BLaER1 treated with 17β-estradiol and CSF1 and Interleukin-3, amounts not matched to agents 10 nM and 100 nM (cell line): ENCODE measurements at regions not wholly inside any gene's neighbourhood (a gene's known extent, or its start where the extent isn't known, plus 50 kb on each side); places are given as distances from the start of the nearest gene placed in this dataset.

Source experiments
- H3K27ac ChIP-seq, 11 experiments: shearing (Covaris generic); formaldehyde crosslinking; 2 replicates each; pipeline ENCODE4 v1.8.1; 2022
- H3K27me3 ChIP-seq, 11 experiments: shearing (Covaris generic); formaldehyde crosslinking; 2 replicates each; pipeline ENCODE4 v1.8.1; 2022
- H3K36me3 ChIP-seq, 11 experiments: shearing (Covaris generic); formaldehyde crosslinking; 2 replicates each; pipeline ENCODE4 v1.8.1; 2022
- H3K4me1 ChIP-seq, 10 experiments: shearing (Covaris generic); formaldehyde crosslinking; 2 replicates each; pipeline ENCODE4 v1.8.1; 2022
- H3K4me2 ChIP-seq, 11 experiments: shearing (Covaris generic); formaldehyde crosslinking; 2 replicates each; pipeline ENCODE4 v1.8.1; 2022
- H3K4me3 ChIP-seq, 10 experiments: shearing (Covaris generic); formaldehyde crosslinking; 2 replicates each; pipeline ENCODE4 v1.8.1; 2022
- H3K9ac ChIP-seq, 11 experiments: shearing (Covaris generic); formaldehyde crosslinking; 2 replicates each; pipeline ENCODE4 v1.8.1; 2022
- H3K9me3 ChIP-seq, 11 experiments: shearing (Covaris generic); formaldehyde crosslinking; replicated peaks in 1 of 11; 2 replicates each; pipeline ENCODE4 v1.8.1; 2022
- H4K20me1 ChIP-seq, 11 experiments: shearing (Covaris generic); formaldehyde crosslinking; 2 replicates each; pipeline ENCODE4 v1.8.1; 2022
- Cebpa-rat ChIP-seq, 11 experiments: shearing (Covaris generic); IDR thresholded peaks; 2 replicates each; pipeline ENCODE4 v1.8.1; 2022

DNA sequence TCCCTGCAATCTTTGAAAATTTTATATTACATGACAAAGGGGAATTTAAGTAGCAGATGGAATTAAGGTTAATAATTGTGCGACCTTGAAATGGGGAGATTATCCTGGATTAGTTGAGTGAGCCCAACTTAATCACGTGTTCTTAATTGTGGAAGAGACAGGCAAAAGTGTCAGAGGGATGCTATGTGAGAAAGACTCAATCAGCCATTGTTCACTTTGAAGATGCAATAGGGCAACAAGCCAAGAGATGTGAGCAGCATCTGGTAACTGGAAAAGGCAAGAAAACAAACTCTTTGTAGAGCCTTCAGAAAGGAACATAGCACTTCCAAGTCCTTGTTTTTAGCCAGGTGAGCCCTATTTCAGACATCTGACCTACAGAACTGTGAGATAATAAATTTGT lies 247.7 kb downstream of the SLITRK1 start:
- TF ChIP-seq Cebpa-rat (IDR thresholded peaks at IDR 0.05): no peak
- Histone ChIP-seq H3K27ac (no peak overlapping the region), H3K4me1 (no peaks in the 10 kb centered on the region)

DNA sequence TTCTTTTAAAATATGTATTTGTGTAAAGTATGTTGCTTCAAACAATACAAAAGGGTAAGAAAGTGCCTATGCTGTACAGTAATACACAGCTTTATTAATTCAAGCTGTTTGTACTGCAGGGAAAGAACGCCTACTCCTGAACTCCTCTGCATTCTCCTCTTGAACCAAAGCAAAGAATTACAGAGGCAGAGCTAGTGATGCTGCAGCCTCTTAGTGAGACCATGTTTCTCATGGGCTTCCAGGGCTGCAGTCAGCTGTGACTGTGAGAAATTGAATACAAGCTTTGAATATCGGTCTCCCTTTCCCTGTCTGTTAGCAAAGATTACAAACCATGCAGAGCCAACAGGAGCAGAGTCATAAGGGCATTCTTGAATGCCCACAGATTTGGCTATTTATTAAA lies 248.5 kb downstream of the SLITRK1 start:
- no peak overlapping the region for H3K27ac ChIP-seq
- H3K4me3 ChIP-seq: no peak overlapping the region
- H3K9ac ChIP-seq: no peak overlapping the region
- no peak for TF ChIP-seq Cebpa-rat (IDR thresholded peaks at IDR 0.05)
- no peaks in the 10 kb centered on the region for H3K4me1 ChIP-seq
- no peaks in the 10 kb centered on the region; a peak in 1 of 22 replicates for H3K9me3 ChIP-seq
- no peaks in the 10 kb centered on the region for H4K20me1 ChIP-seq
- H3K27me3 ChIP-seq: no peaks in the 10 kb centered on the region
- H3K36me3 ChIP-seq: no peaks in the 10 kb centered on the region
- no peak overlapping the region for H3K4me2 ChIP-seq

More for the DNA sequence above, 247.7 kb downstream of the SLITRK1 start:
- no peaks in the 10 kb centered on the region for H3K27me3 ChIP-seq
- H3K4me2 ChIP-seq: no peak overlapping the region
- no peaks in the 10 kb centered on the region for H3K36me3 ChIP-seq
- no peak overlapping the region for H3K4me3 ChIP-seq
- H3K9ac ChIP-seq: no peak overlapping the region
- no peaks in the 10 kb centered on the region; a peak in 1 of 22 replicates for H3K9me3 ChIP-seq
- no peaks in the 10 kb centered on the region for H4K20me1 ChIP-seq

DNA sequence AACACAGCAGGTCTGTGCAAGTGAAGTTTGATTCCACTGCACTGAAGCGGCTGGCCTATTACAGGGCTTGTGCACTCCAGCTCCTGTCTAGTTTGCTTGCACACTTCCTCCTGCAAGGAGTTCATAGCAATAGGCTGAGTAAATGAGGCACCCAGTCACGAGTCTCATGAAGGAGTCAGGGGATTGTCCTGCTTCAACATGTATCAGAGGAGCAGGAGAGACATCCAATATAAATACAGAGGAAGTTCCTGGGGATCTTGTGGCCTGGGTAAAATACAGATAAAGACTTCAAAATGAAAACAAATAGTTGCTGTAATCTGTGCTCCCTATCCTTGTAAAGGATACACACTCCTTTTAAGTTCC lies 259.9 kb downstream of the SLITRK1 start:
- peaks cover 9 to 14% (median 11%) of the 10 kb centered on the region in 11 experiments for H3K9me3 ChIP-seq
- H3K9ac ChIP-seq: no peak overlapping the region
- H3K4me2 ChIP-seq: no peak overlapping the region
- no peaks in the 10 kb centered on the region for H3K27me3 ChIP-seq
- no peak overlapping the region for H3K27ac ChIP-seq
- H3K4me1 ChIP-seq: no peaks in the 10 kb centered on the region
- no peaks in the 10 kb centered on the region for H3K36me3 ChIP-seq
- H3K4me3 ChIP-seq: no peak overlapping the region
- no peak for TF ChIP-seq Cebpa-rat (IDR thresholded peaks at IDR 0.05)
- no peaks in the 10 kb centered on the region for H4K20me1 ChIP-seq

DNA sequence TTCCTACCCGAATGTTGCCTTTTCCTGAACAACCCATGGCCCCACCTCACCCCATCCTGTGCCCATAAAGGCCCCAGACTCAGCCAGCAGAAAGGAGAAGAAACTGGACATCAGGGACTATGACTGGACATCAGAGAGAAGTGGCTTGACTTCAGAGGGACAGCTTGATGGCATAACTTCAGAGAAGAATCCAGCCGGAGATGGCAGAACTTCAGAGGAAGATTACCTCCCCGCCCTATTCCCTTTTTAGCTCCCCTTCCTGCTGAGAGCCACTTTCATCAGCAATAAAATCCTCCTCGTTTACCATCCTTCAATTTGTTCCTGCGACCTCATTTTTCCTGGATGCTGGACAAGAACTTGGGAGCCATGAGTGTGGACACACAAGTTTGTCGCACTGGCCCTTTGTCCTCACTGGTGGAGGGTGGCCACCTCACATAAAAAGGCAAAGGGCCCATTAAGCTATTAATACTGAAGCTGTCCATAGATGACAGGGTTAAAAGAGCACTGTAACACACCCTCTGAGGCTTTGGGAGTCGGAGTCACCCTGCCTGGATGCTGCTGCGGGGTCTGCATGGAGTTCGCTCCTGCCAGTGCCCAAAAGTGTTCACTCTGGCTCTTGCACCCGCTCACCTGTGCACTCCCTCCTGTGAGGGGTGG lies 260.4 kb downstream of the SLITRK1 start:
- Histone ChIP-seq H3K36me3 (no peaks in the 10 kb centered on the region), H4K20me1 (no peaks in the 10 kb centered on the region), H3K9ac (no peak overlapping the region), H3K4me3 (no peak overlapping the region), H3K4me2 (no peak overlapping the region), H3K27me3 (no peaks in the 10 kb centered on the region), H3K27ac (no peak overlapping the region), H3K9me3 (peaks cover 9 to 14% (median 11%) of the 10 kb centered on the region in 11 experiments), H3K4me1 (no peaks in the 10 kb centered on the region)
- TF ChIP-seq Cebpa-rat (IDR thresholded peaks at IDR 0.05): no peak

DNA sequence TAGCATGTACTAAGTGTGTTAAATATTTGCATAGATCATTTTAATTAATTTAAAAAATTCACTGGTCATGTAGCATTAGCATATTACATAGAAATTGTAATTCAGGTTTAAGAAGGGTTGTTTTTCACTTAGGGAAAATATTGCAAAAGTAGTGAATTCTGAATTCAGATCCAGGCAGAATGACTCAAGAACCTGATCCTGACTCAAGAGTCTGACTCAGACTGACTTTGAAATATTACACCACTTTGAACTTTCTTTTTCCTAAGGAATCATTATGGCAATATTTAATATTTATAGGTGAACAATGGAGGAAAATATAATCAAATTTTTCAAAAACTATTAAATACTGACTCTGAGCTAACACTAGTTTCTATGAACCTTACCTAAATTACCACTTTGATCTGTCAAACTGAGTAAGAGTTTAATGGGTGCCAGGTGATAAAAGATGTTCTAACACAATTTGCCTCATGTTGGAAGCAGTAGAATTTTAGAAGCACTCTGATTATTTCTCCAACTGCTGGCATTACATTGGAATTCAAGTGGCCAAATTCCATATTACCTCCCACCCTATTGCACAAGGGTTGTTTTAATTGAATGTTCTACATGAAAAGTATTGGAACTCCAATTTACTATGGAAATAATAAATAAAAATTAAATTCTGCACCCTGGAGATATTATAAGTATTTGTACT lies 261.6 kb downstream of the SLITRK1 start:
- Histone ChIP-seq H3K4me3 (no peak overlapping the region), H3K4me1 (no peaks in the 10 kb centered on the region)
- TF ChIP-seq Cebpa-rat (IDR thresholded peaks at IDR 0.05): no peak

DNA sequence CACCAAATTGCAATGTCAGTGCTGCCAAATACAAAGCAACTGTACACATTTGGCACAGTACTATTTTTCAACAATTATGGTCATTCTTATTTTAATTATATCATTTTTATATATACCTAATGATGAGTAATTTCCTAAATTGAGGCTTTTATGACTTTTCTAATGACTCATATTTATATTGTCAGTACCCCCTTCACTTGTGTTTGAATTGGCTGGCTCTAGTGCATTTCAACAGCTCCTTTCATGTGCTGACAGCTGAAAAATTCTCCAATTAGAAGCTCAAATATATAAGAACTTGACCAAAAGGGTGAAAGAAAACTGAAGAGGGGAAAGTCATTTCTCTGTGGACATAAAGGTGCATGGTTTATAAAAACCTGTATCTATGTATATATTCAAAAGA lies 263.3 kb downstream of the SLITRK1 start:
- no peaks in the 10 kb centered on the region for H3K36me3 ChIP-seq
- H3K27ac ChIP-seq: no peak overlapping the region
- H4K20me1 ChIP-seq: no peaks in the 10 kb centered on the region
- H3K9ac ChIP-seq: no peak overlapping the region
- no peak overlapping the region for H3K4me2 ChIP-seq
- no peak for TF ChIP-seq Cebpa-rat (IDR thresholded peaks at IDR 0.05)
- H3K4me3 ChIP-seq: no peak overlapping the region
- H3K9me3 ChIP-seq: peaks cover 9 to 16% (median 12%) of the 10 kb centered on the region in 11 experiments
- no peaks in the 10 kb centered on the region for H3K4me1 ChIP-seq
- no peaks in the 10 kb centered on the region for H3K27me3 ChIP-seq

More for the DNA sequence above, 261.6 kb downstream of the SLITRK1 start:
- Histone ChIP-seq H3K9ac (no peak overlapping the region), H3K27ac (no peak overlapping the region), H3K4me2 (no peak overlapping the region), H3K27me3 (no peaks in the 10 kb centered on the region), H3K36me3 (no peaks in the 10 kb centered on the region), H3K9me3 (peaks cover 9 to 14% (median 11%) of the 10 kb centered on the region in 11 experiments), H4K20me1 (no peaks in the 10 kb centered on the region)

DNA sequence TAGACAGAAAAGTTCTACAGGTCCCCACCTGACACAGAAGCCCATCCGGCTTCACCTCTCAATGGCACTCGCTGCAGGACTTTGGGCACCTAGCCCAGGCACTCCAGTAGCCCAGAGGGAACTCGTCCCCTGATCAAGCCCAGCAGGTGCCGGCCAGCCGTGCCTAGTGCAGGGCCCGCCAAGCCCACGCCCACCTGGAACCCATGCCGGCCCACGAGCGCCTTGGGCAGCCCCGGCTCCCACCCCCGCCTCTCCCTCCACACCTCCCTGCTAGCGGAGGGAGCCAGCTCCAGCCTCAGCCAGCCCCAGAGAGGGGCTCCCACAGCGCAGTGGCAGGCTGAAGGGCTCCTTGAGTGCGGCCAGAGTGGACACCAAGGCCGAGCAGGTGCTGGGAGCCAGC lies 268.8 kb downstream of the SLITRK1 start:
- Histone ChIP-seq H3K4me2 (no peak overlapping the region), H3K27ac (no peak overlapping the region)

DNA sequence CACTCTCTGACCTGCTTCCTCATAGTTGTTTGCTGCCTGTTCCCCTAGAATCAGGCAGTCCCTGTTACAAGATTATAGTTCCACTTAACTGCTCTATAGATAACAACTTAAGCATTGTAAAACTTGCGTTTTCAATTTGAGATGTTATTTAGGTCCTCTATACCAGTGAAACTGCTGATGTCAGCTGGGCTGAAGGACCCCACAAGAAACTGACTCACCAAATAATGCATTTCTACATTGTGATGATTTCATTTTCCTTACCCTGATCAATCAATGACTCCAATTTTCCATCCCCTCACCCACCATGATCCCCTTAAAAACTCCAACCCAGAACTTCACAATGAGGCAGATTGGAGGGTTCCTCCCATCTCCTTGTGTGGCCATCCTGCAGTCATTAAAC lies 280.7 kb downstream of the SLITRK1 start:
- Histone ChIP-seq H4K20me1 (no peaks in the 10 kb centered on the region), H3K4me1 (no peaks in the 10 kb centered on the region), H3K27me3 (no peaks in the 10 kb centered on the region), H3K36me3 (no peaks in the 10 kb centered on the region), H3K9ac (no peak overlapping the region), H3K9me3 (no peaks in the 10 kb centered on the region), H3K4me2 (no peak overlapping the region), H3K27ac (no peak overlapping the region), H3K4me3 (no peak overlapping the region)
- TF ChIP-seq Cebpa-rat (IDR thresholded peaks at IDR 0.05): no peak

More for the DNA sequence above, 268.8 kb downstream of the SLITRK1 start:
- H3K36me3 ChIP-seq: no peaks in the 10 kb centered on the region
- H3K9me3 ChIP-seq: peaks cover 13 to 31% (median 21%) of the 10 kb centered on the region in 11 experiments; a peak in 20 of 22 replicates
- no peak overlapping the region for H3K9ac ChIP-seq
- no peaks in the 10 kb centered on the region for H3K27me3 ChIP-seq
- TF ChIP-seq Cebpa-rat (IDR thresholded peaks at IDR 0.05): no peak
- H4K20me1 ChIP-seq: no peaks in the 10 kb centered on the region
- H3K4me3 ChIP-seq: no peak overlapping the region
- no peaks in the 10 kb centered on the region for H3K4me1 ChIP-seq

DNA sequence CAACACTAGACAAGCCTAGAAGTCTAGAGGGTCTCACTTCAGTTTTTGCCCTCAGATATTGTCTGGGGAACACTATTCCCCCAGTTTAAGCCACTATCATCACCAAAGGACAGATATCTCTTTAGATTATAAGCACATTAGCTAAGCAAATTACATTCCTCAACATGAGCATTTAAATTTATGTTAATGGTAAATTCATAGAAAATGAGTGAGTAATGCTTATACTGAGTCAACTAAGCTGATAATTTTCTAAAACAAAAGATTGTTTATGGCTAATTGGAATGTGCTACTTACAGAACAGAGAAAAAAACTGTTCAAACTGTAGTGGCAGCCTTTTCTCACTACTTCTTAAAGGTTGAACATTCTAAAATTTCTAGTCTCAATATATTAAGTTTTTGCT lies 290.2 kb downstream of the SLITRK1 start:
- no peaks in the 10 kb centered on the region for H3K36me3 ChIP-seq
- no peak overlapping the region for H3K4me2 ChIP-seq
- TF ChIP-seq Cebpa-rat (IDR thresholded peaks at IDR 0.05): no peak
- H3K4me1 ChIP-seq: no peaks in the 10 kb centered on the region
- no peak overlapping the region for H3K27ac ChIP-seq
- no peaks in the 10 kb centered on the region for H3K27me3 ChIP-seq
- H4K20me1 ChIP-seq: no peaks in the 10 kb centered on the region
- H3K9ac ChIP-seq: no peak overlapping the region
- H3K4me3 ChIP-seq: no peak overlapping the region
- H3K9me3 ChIP-seq: no peaks in the 10 kb centered on the region

DNA sequence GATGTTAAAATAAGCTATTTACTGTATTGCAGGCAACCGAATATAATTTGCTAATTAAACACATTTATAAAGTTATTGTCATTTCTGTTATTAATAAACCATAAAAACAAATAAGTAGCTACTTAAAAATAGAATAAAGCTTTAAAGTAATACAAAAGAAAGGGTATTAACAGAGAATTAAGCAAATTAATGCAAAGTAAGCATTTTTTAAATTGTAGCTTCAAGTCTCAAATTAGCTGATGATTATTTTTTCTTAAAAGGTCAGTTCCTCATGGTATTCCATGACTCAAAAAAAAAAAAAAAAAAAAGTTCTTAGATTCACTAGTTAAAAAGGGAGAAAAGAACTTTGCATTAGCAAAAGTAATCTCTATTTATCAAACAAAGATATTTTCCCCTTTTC lies 292.5 kb downstream of the SLITRK1 start:
- H3K4me1 ChIP-seq: no peaks in the 10 kb centered on the region
- H3K4me3 ChIP-seq: no peak overlapping the region
- no peaks in the 10 kb centered on the region for H4K20me1 ChIP-seq
- H3K27me3 ChIP-seq: no peaks in the 10 kb centered on the region
- H3K9me3 ChIP-seq: no peaks in the 10 kb centered on the region
- no peak overlapping the region for H3K27ac ChIP-seq
- no peak overlapping the region for H3K4me2 ChIP-seq
- no peak overlapping the region for H3K9ac ChIP-seq
- TF ChIP-seq Cebpa-rat (IDR thresholded peaks at IDR 0.05): no peak
- H3K36me3 ChIP-seq: no peaks in the 10 kb centered on the region
